ENCODE measurements at regions not wholly inside any gene's neighbourhood (a gene's known extent, or its start where the extent isn't known, plus 50 kb on each side); places are given as distances from the start of the nearest gene placed in this dataset.

GRCh38 chr20:57025666-57026224, 240.7 kb downstream of the BMP7 start:
- no peak for DNase-seq (ENCODE audit: low spot score)

GRCh38 chr20:57027777-57028176, 238.7 kb downstream of the BMP7 start:
- no peak for DNase-seq (ENCODE audit: low spot score)

- no peak for DNase-seq (ENCODE audit: low spot score)
These were observed 235.5 kb downstream of the BMP7 start for GRCh38 chr20:57030611-57031600.

GRCh38 chr20:57031867-57032355, 234.5 kb downstream of the BMP7 start:
- no peak for DNase-seq (ENCODE audit: low spot score)

GRCh38 chr20:57032847-57033246, 233.6 kb downstream of the BMP7 start:
- no peak for DNase-seq (ENCODE audit: low spot score)

GRCh38 chr20:57034001-57034400, 232.4 kb downstream of the BMP7 start:
- no peak for DNase-seq (ENCODE audit: low spot score)

- no peak for DNase-seq (ENCODE audit: low spot score)
These were observed 228.8 kb downstream of the BMP7 start for GRCh38 chr20:57037689-57038088.

- DNase-seq (ENCODE audit: low spot score), result no peak
These were observed 227.6 kb downstream of the BMP7 start for GRCh38 chr20:57038608-57039440.

GRCh38 chr20:57040466-57040865, 226.0 kb downstream of the BMP7 start:
- no peak for DNase-seq (ENCODE audit: low spot score)

- DNase-seq (ENCODE audit: low spot score), result no peak
These were observed 225.5 kb downstream of the BMP7 start for GRCh38 chr20:57040924-57041323.

- no peak for DNase-seq (ENCODE audit: low spot score)
These were observed 223.3 kb downstream of the BMP7 start for GRCh38 chr20:57043091-57043490.

GRCh38 chr20:57043669-57044268, 222.7 kb downstream of the BMP7 start:
- no peak for DNase-seq (ENCODE audit: low spot score)

GRCh38 chr20:57047281-57048026, 219.0 kb downstream of the BMP7 start:
- DNase-seq (ENCODE audit: low spot score), result no peak

GRCh38 chr20:57048027-57048869, 218.2 kb downstream of the BMP7 start:
- DNase-seq (ENCODE audit: low spot score), result peak; percentile 62

GRCh38 chr20:57049296-57049695, 217.1 kb downstream of the BMP7 start:
- DNase-seq (ENCODE audit: low spot score), result no peak

- no peak for DNase-seq (ENCODE audit: low spot score)
These were observed 215.3 kb downstream of the BMP7 start for GRCh38 chr20:57051096-57051495.

GRCh38 chr20:57053067-57053466, 213.4 kb downstream of the BMP7 start:
- DNase-seq (ENCODE audit: low spot score), result no peak

GRCh38 chr20:57053793-57054552, 212.5 kb downstream of the BMP7 start:
- DNase-seq (ENCODE audit: low spot score), result no peak

GRCh38 chr20:57055345-57055744, 211.1 kb downstream of the BMP7 start:
- DNase-seq (ENCODE audit: low spot score), result no peak
